SK-N-SH treated with all-trans-retinoic acid at 6 μM for 48 hours (cell line): ENCODE measurements at regions not wholly inside any gene's neighbourhood (a gene's known extent, or its start where the extent isn't known, plus 50 kb on each side); places are given as distances from the start of the nearest gene placed in this dataset.

Source experiments
- ESRRG ChIP-seq: fragments of 250-450 bp; sonication (Bioruptor Pico); IDR thresholded peaks from 2 replicates; pipeline ENCODE4 v1.6.1; 2021; ENCODE audit warnings: mild to moderate bottlenecking
- GLIS3 ChIP-seq: fragments of 250-450 bp; sonication (Bioruptor Pico); IDR thresholded peaks from 2 replicates; pipeline ENCODE4 v1.5.0; 2020; ENCODE audit warnings: mild to moderate bottlenecking, moderate library complexity
- ISL1 ChIP-seq: fragments of 250-450 bp; sonication (Bioruptor Pico); IDR thresholded peaks from 2 replicates; pipeline ENCODE4 v2.1.2; 2022; ENCODE audit warnings: mild to moderate bottlenecking, moderate library complexity
- PATZ1 ChIP-seq: fragments of 250-450 bp; sonication (Bioruptor Pico); IDR thresholded peaks from 2 replicates; pipeline ENCODE4 v1.8.0; 2020; ENCODE audit warnings: mild to moderate bottlenecking, moderate library complexity, borderline replicate concordance
- RARB ChIP-seq: fragments of 250-450 bp; sonication (Bioruptor Pico); IDR thresholded peaks from 2 replicates; pipeline ENCODE4 v1.8.0; 2021; ENCODE audit warnings: mild to moderate bottlenecking, moderate library complexity
- TSHZ2 ChIP-seq: fragments of 250-450 bp; sonication (Bioruptor Pico); IDR thresholded peaks from 2 replicates; pipeline ENCODE4 v1.5.0; 2020; ENCODE audit warnings: mild to moderate bottlenecking, moderate library complexity
- ZFP30 ChIP-seq: fragments of 450-650 bp; formaldehyde crosslinking; IDR thresholded peaks from 2 replicates; pipeline ENCODE4 v1.5.0; 2022; ENCODE audit warnings: mild to moderate bottlenecking, moderate library complexity

- TF ChIP-seq ESRRG (CRISPR knock-in tag): no peak
- no peak for TF ChIP-seq GLIS3 (CRISPR knock-in tag)
- no peak for TF ChIP-seq RARB (CRISPR knock-in tag)
- no peak for TF ChIP-seq PATZ1
- no peak for TF ChIP-seq ZFP30 (CRISPR knock-in tag)
- TF ChIP-seq TSHZ2: no peak
- no peak for TF ChIP-seq ISL1 (CRISPR knock-in tag)
Measured at GRCh38 chr6:111984081-111984480, 69.8 kb upstream of the CCN6 start.
